Panc1 (cell line): ENCODE measurements at regions not wholly inside any gene's neighbourhood (a gene's known extent, or its start where the extent isn't known, plus 50 kb on each side); places are given as distances from the start of the nearest gene placed in this dataset.

ENCODE experiments used
- CTCF ChIP-seq: fragments of 450-650 bp; IDR thresholded peaks from 2 replicates; pipeline ENCODE4 v1.5.1; 2017; ENCODE audit warnings: mild to moderate bottlenecking
- POLR2AphosphoS5 ChIP-seq: IDR thresholded peaks from 2 replicates; pipeline ENCODE4 v1.6.1; 2012; ENCODE audit warnings: mild to moderate bottlenecking, low read depth, low read length, moderate library complexity
- SIN3A ChIP-seq: IDR thresholded peaks from 2 replicates; pipeline ENCODE4 v1.6.1; 2012; ENCODE audit warnings: low read depth, mild to moderate bottlenecking, low read length, moderate library complexity, borderline replicate concordance; ENCODE audit not compliant: insufficient read depth
- TCF7L2 ChIP-seq: IDR thresholded peaks from 2 replicates; pipeline ENCODE4 v1.6.1; 2011; ENCODE audit warnings: mild to moderate bottlenecking, low read depth, low read length, inconsistent platforms
- TF ChIP-seq, protein P1 (sequence below), 2 experiments: IDR thresholded peaks; 2 replicates each; pipeline ENCODE4 v1.6.1; 2011 to 2012; ENCODE audit warnings: low read depth in 2 of 2, control low read depth in 1 of 2, low read length in 1 of 2, mild to moderate bottlenecking in 1 of 2, moderate library complexity in 1 of 2; ENCODE audit not compliant: insufficient read depth in 1 of 2

DNA sequence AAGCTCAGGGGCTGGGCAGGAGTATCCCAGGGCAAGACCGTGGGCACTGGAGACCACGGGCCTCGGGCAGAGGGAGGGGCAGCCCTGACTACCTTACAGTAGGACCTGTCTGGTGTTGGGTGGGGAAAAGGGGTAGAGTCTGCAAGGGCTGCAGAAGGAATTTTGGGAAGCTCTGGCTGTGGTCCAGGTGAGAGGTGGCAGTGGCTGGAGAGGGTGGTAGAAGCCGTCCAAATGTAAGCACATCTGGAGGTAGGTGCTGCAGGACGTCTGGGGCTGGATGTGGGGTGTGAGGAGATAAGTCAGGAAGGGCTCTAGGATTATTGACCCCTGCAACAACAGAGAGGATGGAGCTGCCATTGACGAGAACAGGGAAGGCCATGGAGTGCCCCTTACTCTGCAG lies 486.7 kb downstream of the EIPR1 start:
- no peak for TF ChIP-seq TCF7L2
- no peak for TF ChIP-seq CTCF
- no peak for TF ChIP-seq POLR2AphosphoS5
- TF ChIP-seq, protein P1, sequence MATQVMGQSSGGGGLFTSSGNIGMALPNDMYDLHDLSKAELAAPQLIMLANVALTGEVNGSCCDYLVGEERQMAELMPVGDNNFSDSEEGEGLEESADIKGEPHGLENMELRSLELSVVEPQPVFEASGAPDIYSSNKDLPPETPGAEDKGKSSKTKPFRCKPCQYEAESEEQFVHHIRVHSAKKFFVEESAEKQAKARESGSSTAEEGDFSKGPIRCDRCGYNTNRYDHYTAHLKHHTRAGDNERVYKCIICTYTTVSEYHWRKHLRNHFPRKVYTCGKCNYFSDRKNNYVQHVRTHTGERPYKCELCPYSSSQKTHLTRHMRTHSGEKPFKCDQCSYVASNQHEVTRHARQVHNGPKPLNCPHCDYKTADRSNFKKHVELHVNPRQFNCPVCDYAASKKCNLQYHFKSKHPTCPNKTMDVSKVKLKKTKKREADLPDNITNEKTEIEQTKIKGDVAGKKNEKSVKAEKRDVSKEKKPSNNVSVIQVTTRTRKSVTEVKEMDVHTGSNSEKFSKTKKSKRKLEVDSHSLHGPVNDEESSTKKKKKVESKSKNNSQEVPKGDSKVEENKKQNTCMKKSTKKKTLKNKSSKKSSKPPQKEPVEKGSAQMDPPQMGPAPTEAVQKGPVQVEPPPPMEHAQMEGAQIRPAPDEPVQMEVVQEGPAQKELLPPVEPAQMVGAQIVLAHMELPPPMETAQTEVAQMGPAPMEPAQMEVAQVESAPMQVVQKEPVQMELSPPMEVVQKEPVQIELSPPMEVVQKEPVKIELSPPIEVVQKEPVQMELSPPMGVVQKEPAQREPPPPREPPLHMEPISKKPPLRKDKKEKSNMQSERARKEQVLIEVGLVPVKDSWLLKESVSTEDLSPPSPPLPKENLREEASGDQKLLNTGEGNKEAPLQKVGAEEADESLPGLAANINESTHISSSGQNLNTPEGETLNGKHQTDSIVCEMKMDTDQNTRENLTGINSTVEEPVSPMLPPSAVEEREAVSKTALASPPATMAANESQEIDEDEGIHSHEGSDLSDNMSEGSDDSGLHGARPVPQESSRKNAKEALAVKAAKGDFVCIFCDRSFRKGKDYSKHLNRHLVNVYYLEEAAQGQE (IDR thresholded peaks at IDR 0.05; ENCODE audit: insufficient read depth in 1 of 2, low read depth in 2 of 2, low read length in 1 of 2), result no peak
- TF ChIP-seq SIN3A, result no peak
